HG03196 (cell line): ENCODE measurements at regions not wholly inside any gene's neighbourhood (a gene's known extent, or its start where the extent isn't known, plus 50 kb on each side); places are given as distances from the start of the nearest gene placed in this dataset.
"Not testable (repeated sequence)": the region's sequence is repeated elsewhere in the genome, so short reads cannot be mapped to it uniquely, and the experiment has no call there.

Experiments used
- ATAC-seq: cut with Tn5 transposase; IDR thresholded peaks from one replicate; pipeline ENCODE4 v1.9.1; 2021; ENCODE audit not compliant: unreplicated experiment

GRCh38 chr1:229710746-229711145 is 84.7 kb downstream of the URB2 start:
- ATAC-seq = no peak

DNA sequence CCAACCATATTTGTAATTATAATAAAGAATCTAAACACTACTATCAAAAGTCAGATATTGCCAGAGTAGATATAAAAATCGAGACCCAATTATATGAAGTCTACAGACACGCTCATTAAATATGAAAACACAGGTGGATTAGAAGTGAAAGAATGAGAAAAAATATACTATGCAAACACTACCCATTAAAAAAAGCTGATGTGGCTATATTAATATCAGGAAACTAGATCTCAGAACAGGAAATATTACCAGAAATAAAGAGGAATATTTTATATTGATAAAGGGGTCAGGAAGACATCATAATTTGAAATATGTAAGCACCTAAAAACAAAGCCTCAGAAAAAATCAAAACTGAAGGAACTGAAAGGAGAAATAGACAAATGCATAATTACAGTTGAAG is 88.3 kb downstream of the URB2 start:
- no peak for ATAC-seq

GRCh38 chr1:229714964-229715603 is 89.0 kb downstream of the URB2 start:
- no peak for ATAC-seq

GRCh38 chr1:229716069-229716468 is 90.0 kb downstream of the URB2 start:
- ATAC-seq = no peak

- no peak for ATAC-seq
These were observed 90.7 kb downstream of the URB2 start for GRCh38 chr1:229716704-229717103.

DNA sequence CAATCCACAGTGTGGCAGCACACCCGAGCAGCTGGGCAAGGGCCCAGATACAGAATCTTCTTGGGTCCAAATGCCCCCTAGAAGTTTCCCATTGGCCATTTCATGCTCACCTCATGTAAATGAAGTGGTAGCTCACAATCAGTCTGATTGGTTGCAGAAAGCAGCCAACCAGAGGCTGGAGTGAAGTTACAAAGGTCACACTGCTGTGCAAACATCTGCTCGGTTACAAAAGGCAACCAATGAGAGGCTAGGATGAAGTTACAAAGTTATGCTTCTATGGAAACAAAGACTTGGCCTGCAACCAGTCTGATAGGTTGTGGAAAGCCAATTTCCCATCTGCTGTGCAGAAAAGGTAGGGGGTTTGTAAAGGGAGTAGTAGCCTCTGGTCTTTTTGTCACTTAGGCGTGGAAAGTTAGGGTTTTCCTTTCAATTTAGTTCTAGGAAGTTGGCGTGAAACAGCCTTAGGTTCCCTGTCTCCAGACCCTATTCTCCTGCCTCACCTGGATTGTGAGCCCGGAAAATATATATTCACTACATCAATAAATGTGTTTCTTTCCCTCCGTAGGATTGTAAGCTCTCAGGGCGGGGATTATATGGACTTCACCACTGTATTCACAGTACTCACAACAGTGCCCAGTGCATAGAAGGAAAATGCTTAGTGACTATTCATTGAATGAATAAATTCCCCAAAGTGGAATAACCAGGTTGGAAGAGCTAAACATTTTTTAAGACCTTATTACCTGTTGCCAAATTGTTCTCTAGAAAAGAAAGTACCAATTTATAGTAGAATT is 91.9 kb downstream of the URB2 start:
- no peak for ATAC-seq

DNA sequence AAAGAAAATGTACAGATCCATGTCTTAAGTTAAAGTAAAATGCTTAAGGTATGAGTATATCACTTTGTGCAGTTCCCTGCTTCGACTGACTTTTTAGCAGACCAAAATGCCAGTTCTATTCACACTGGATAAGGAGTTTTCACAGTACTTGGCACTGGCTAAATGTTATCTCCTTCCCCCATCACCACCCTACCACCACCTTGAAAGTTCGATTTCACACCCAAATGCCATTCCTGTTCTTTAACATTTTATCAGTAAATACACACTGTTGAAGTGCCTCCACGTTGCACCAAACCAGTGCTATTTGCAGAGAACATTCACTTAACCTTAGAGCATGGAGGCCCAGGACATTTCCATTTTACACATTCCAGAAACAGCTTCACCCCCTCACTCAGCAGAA is 100.0 kb downstream of the URB2 start:
- ATAC-seq = no peak

DNA sequence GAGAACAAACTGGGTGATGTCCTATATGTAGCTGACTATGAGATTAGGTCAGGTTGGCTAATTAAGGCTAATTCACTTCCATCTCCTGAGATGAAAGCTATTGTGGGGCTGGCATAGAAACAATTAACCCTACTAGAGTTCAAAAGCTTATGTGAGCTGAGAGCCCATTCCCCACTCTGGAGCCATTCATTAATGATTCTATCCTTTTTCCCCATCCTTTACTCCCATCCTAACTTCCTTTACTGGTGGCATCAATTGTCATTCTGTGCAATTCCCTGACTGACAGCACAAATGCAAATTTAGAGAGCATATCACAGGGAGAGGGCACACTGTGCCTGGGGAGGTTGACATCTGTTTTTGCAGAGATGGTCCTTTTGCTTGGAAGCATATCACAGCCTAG is 103.9 kb downstream of the URB2 start:
- no peak for ATAC-seq

GRCh38 chr1:229730573-229730972 is 104.5 kb downstream of the URB2 start:
- no peak for ATAC-seq

DNA sequence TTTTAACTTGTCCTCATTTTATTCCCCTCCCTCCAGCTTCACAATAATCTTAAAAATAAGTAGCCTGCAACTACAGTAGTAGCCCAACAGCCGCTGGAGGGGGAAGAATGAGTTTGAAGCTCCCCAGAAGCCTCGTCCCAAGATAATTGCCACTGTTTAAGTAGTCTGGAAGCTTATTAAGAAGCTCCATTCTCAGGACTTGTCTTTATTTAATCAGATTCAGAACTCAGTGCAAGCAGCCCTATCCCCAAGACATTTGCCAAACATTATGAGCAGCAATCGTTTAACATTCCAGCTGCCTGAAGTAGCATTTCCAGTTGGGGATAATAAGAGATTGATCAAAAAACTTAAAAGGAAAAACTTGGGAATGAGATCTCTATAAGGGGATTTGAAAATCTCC is 106.0 kb downstream of the URB2 start:
- ATAC-seq = no peak

DNA sequence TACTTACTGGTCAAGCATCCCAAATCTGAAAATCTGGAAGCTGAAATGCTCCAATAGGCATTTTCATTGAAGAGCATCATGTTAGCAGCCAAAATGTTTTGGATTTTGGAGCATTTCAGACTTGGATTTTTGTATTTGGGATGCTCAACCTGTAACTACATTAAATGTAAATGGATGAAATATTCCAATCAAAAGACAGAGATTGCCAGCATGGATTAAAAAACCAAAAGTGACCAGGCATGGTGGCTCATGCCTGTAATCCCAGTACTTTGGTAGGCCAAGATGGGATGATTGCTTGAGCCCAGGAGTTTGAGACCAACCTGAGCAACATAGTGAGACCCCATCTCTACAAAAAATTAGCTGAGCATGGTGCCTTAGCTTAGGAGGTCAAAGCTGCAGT is 110.3 kb downstream of the URB2 start:
- no peak for ATAC-seq

GRCh38 chr1:229742614-229743013 is 116.6 kb downstream of the URB2 start:
- ATAC-seq = not testable (repeated sequence)

DNA sequence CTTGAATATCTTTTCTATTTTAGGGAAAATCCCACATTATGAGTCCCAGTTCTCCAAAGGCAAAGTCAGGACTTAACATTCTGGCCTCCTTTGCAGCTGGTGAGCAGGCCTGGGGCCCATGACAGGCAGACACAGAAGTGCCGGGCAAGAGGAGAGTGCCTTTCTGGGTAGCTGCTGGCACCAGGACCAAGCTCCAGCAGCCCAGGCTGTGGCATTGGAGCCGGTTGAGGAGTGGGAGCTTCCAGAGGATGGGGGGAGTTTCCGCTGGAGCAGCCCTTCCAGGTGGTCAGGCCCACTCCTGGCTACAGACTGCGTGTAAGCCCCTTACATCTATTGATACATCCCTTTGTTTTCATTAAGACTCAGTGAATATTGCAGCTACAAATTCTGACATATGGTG is 123.9 kb downstream of the URB2 start:
- no peak for ATAC-seq

DNA sequence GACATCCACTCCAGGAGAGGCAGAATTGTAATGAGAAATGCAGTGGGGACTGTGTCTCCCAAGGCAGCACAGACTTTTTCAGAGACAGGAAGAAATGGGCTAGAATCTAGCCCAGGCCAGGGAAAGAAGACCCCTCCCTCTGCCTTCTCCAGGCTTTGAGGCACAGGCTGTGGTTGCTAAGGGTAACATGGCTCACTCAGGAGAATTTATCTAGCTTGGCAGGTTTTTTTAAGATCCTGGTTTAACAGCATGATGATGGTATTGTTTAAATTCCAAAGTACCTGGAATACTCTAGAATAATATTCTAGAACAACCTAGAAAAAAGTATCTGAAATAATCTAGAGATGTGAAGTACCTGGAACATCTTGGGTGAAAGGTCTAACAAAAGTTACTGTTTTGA is 125.6 kb downstream of the URB2 start:
- no peak for ATAC-seq

GRCh38 chr1:229752679-229753078 is 126.6 kb downstream of the URB2 start:
- no peak for ATAC-seq

DNA sequence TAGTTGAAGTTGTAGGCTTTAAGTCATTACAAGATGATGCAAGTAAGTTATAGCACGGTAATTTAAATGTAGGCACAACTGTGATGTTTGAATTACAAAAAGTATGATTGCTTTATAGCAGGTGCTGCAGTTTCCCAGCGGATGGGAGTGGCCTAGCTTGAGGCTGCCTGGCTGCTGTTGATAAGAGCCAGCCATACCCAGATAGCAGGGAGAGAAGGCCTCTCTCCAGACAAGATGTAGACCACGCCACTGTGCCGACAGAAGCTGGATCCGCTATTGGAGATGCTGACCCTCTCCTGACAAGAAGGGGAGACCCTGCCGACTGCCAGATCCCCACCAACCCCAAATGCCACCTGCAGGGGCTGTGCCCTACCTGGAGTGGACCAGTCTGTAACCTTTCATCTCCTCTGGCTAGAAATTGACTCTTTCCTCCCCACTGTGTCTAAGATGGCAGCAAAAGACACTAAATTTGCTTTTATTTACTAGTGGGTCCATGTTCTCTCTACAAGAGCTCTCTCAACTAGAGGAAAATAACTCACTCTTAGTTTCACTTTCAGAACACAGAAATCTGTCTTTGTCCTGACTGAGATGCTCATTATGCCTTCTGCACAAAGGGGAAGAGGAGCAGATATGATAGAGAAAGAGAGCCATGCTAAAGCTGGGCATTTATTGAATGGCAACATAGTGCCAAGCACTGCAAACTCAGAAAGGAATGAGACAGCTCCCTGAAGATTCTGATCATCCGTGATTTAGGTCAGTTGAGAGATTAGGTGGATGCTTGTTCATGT is 127.9 kb downstream of the URB2 start:
- no peak for ATAC-seq

GRCh38 chr1:229756666-229757065 is 130.6 kb downstream of the URB2 start:
- no peak for ATAC-seq

- ATAC-seq = no peak
These were observed 131.2 kb downstream of the URB2 start for GRCh38 chr1:229757226-229757625.

DNA sequence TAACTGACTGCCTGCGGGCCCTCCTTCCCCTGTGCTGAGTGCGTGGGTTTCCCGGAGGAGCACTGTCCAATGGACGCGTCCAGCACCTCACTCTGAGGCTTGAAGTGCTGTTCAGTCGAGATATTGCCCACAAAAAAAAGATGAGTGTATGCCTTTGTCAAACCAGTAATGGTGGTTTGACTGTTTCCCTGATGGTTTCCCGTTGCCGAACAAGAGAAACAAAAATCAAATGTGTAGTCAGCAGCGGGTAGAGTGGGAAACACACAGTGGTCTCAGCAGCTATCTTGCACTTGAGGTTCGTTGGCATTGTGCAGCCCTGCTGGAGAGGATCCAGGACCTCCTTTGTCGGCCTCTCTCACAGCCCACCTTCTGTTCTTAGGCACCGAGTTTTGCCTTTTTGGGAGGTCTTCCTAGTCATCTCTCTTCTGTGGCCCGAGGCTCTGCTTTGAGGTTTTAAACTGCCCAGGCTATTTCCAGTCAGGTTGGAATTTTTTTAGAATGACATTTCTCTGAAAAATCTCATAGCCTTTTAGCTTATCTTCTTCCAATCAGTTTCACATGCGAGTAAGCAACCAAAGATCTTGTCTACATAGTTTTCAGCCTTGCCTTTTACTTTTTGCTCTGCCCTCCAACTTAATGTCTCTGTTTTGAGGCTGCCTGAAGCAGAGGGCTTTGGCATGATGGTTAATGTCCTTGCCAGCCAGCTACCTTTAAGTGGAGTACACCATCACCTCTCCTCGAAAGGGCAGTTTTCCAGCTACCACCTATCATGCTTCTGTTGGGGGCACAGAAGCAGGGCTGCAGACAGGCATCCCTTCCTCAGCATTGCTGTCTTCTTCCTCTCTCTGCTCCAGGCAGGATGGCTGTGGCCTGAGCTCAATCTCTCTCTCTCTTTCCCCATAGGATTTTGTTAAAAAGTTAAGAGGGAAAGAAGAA is 132.3 kb downstream of the URB2 start:
- ATAC-seq = no peak

DNA sequence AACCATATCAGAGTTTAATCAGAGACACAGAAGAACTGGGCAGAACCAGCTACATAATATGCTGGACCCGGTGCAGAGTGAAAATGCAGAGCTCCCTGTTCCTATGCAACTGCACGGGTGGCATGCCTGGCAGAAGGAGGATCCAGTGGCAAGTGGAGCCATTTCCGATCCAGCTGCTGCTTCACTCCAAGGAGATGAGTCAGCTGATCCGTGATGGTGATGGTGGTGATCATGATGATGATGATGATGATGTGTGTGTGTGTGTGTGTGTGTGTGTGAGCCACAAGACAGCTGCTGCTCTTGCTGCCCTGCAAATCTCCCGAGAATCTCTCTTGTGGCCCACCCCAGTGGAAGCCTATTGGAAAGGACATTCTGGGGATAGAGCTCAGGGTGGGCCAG is 133.0 kb downstream of the URB2 start:
- ATAC-seq = no peak

GRCh38 chr1:229759586-229759985 is 133.5 kb downstream of the URB2 start:
- no peak for ATAC-seq
